DND-41 (cell line): ENCODE measurements at regions not wholly inside any gene's neighbourhood (a gene's known extent, or its start where the extent isn't known, plus 50 kb on each side); places are given as distances from the start of the nearest gene placed in this dataset.

ENCODE experiments used
- ATAC-seq: fragments of 200-7000 bp; cut with Tn5 transposase; 3 replicates; pipeline ENCODE4 v1.9.1; 2021; ENCODE audit warnings: low read depth; ENCODE audit not compliant: insufficient read depth
- DNase-seq: peaks from one replicate; pipeline ENCODE4 v3.0.0-alpha.2; 2020
- H2AFZ ChIP-seq: 2 replicates; pipeline ENCODE4 v1.6.0; 2012; ENCODE audit warnings: low read depth, low read length
- H3K27ac ChIP-seq: 2 replicates; pipeline ENCODE4 v1.5.1; 2012; ENCODE audit warnings: low read length, inconsistent platforms
- H3K27me3 ChIP-seq: fragments of 200-600 bp; sonication (generic); 2 replicates; pipeline ENCODE4 v1.6.0; 2012; ENCODE audit warnings: low read length, mild to moderate bottlenecking, inconsistent platforms; ENCODE audit not compliant: insufficient read depth, poor library complexity
- H3K36me3 ChIP-seq: 2 replicates; pipeline ENCODE4 v1.5.1; 2012; ENCODE audit warnings: low read length, inconsistent platforms; ENCODE audit not compliant: insufficient read depth
- H3K4me1 ChIP-seq: 2 replicates; pipeline ENCODE4 v1.5.1; 2012; ENCODE audit warnings: mild to moderate bottlenecking, low read length; ENCODE audit not compliant: insufficient read depth
- H3K4me2 ChIP-seq: 2 replicates; pipeline ENCODE4 v1.6.0; 2012; ENCODE audit warnings: mild to moderate bottlenecking, moderate library complexity, low read length, inconsistent platforms; ENCODE audit not compliant: insufficient read depth
- H3K4me3 ChIP-seq, 2 experiments: fragments of 200-600 bp in 1 of 2; shearing (Covaris generic) in 1 of 2; 2 replicates each; pipeline ENCODE4 v1.5.1; 2012 to 2016; ENCODE audit warnings: inconsistent platforms in 2 of 2, low read length in 2 of 2, mild to moderate bottlenecking in 2 of 2, low read depth in 1 of 2, moderate library complexity in 1 of 2
- H3K79me2 ChIP-seq: 2 replicates; pipeline ENCODE4 v1.6.0; 2012; ENCODE audit warnings: low read length, inconsistent platforms; ENCODE audit not compliant: insufficient read depth
- H3K9ac ChIP-seq: 2 replicates; pipeline ENCODE4 v1.6.0; 2012; ENCODE audit warnings: low read depth, mild to moderate bottlenecking, inconsistent platforms, low read length, moderate library complexity
- H3K9me3 ChIP-seq: 2 replicates; pipeline ENCODE4 v1.5.1; 2012; ENCODE audit warnings: low read length, moderate library complexity, mild to moderate bottlenecking, inconsistent platforms; ENCODE audit not compliant: insufficient read depth, severe bottlenecking
- H4K20me1 ChIP-seq: 2 replicates; pipeline ENCODE4 v1.6.0; 2012; ENCODE audit warnings: low read length; ENCODE audit not compliant: insufficient read depth
- CTCF ChIP-seq: IDR thresholded peaks from 2 replicates; pipeline ENCODE4 v1.5.1; 2012; ENCODE audit warnings: borderline replicate concordance, low read length, moderate library complexity, mild to moderate bottlenecking; ENCODE audit not compliant: poor library complexity, severe bottlenecking; ENCODE audit errors: extremely low read depth
- EZH2 ChIP-seq: IDR thresholded peaks from 3 replicates; pipeline ENCODE4 v1.6.1; 2012; ENCODE audit warnings: borderline replicate concordance, low read depth, mild to moderate bottlenecking, moderate library complexity, low read length, inconsistent platforms; ENCODE audit not compliant: severe bottlenecking

DNA sequence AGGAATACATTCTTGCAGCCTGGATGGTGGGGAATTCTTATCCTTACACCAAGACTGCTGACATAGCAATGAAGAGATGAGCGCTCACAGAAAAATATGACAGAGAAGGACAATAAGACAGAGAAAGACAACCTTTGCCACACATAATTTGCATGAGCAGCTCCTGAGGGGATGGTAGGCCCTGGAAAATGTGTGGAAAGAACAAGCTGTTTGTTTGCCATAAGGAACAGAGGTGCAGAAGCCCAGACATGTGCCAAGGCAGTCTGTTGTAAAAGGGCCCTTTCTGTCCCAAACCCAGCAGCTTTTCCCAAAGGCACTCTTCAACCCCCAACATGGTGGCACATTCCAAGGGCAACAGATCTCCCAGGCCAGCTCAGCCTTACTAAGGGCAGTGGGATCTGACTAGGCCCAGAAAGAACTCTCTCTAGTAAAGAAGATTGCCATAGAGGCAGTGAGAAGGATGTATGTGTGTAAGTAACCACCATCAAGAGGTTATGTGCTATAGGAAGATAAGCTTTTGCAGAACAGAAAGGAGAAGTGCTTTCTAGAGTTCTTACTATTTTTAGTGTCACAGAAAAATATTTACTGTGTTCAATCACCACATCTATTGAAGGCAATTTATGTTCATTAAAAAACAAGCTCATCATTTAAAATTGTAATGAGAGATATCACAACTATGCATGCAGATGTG lies 287.0 kb upstream of the RASGEF1B start:
- no peaks in the 10 kb centered on the region for H3K79me2 ChIP-seq
- no peak for ATAC-seq
- H3K4me3 ChIP-seq: no peak overlapping the region
- no peak overlapping the region for H2AFZ ChIP-seq
- H3K27me3 ChIP-seq: no peaks in the 10 kb centered on the region
- no peak overlapping the region for H3K27ac ChIP-seq
- no peaks in the 10 kb centered on the region for H3K4me1 ChIP-seq
- no peak for DNase-seq
- H3K36me3 ChIP-seq: no peaks in the 10 kb centered on the region
- no peak overlapping the region for H3K9ac ChIP-seq
- no peaks in the 10 kb centered on the region for H3K9me3 ChIP-seq
- TF ChIP-seq CTCF: no peak
- TF ChIP-seq EZH2: no peak
- H3K4me2 ChIP-seq: no peak overlapping the region
- no peaks in the 10 kb centered on the region for H4K20me1 ChIP-seq

DNA sequence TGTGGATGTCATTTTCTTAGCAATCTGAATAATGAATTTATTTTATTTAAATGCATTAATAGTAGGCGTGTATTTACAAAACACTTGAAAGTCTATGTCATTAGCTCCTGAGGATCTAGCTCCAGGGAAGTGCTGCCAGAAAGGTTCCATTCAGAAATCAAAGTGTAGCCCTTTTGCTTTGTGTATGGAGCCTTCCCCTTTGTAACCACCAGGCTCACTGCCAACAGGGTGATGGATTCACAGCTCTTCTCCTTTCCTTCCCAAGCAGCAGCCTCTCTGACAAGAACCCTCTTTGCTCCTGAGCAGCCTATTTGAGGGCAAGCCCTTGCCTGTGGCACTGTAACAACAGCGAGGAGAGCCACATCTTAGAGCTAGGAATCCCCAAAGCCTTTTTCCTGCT lies 286.0 kb upstream of the RASGEF1B start:
- H3K36me3 ChIP-seq: no peaks in the 10 kb centered on the region
- H4K20me1 ChIP-seq: no peaks in the 10 kb centered on the region
- no peaks in the 10 kb centered on the region for H3K27me3 ChIP-seq
- H3K79me2 ChIP-seq: no peaks in the 10 kb centered on the region
- H2AFZ ChIP-seq: no peak overlapping the region
- TF ChIP-seq CTCF (no peak), EZH2 (no peak)
- ATAC-seq (no peak), DNase-seq (no peak)
- H3K9me3 ChIP-seq: no peaks in the 10 kb centered on the region
- no peak overlapping the region for H3K27ac ChIP-seq
- H3K4me3 ChIP-seq: no peak overlapping the region
- H3K4me1 ChIP-seq: no peaks in the 10 kb centered on the region
- H3K4me2 ChIP-seq: no peak overlapping the region
- H3K9ac ChIP-seq: no peak overlapping the region

GRCh38 chr4:81756973-81757372 lies 285.3 kb upstream of the RASGEF1B start:
- Histone ChIP-seq H3K4me1 (no peaks in the 10 kb centered on the region), H3K79me2 (no peaks in the 10 kb centered on the region), H3K27me3 (no peaks in the 10 kb centered on the region), H3K9me3 (no peaks in the 10 kb centered on the region), H3K36me3 (no peaks in the 10 kb centered on the region), H3K27ac (no peak overlapping the region), H3K4me3 (no peak overlapping the region), H3K4me2 (no peak overlapping the region), H4K20me1 (no peaks in the 10 kb centered on the region), H2AFZ (no peak overlapping the region), H3K9ac (no peak overlapping the region)
- DNase-seq (no peak), ATAC-seq (no peak)
- TF ChIP-seq CTCF (no peak), EZH2 (no peak)

DNA sequence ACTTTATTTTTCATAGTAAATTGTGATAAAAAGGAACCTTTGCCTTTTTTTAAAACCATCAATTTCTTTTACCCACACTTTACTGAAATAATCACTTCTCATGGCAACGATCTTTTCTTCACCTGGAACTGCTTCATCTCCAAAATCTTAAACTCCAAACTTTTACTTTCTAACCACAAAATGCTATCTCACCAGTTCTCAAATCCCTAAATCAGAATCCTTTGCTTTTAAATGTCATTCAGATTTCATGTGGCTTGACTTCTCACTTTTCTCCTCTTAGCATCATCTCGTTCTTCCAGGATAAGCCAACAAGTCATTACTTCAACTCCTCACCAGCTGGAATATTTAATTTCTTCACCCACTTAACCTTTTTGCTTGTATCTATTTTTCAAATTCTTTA lies 284.3 kb upstream of the RASGEF1B start:
- no peak for ATAC-seq
- TF ChIP-seq CTCF (no peak), EZH2 (no peak)
- Histone ChIP-seq H3K4me3 (no peak overlapping the region), H3K4me2 (no peak overlapping the region), H3K4me1 (no peaks in the 10 kb centered on the region), H3K27ac (no peak overlapping the region), H4K20me1 (no peaks in the 10 kb centered on the region), H3K36me3 (no peaks in the 10 kb centered on the region), H3K79me2 (no peaks in the 10 kb centered on the region), H3K27me3 (no peaks in the 10 kb centered on the region), H3K9ac (no peak overlapping the region), H3K9me3 (no peaks in the 10 kb centered on the region), H2AFZ (no peak overlapping the region)
- DNase-seq: no peak
